NCI-H1417 (cell line): ENCODE measurements at regions not wholly inside any gene's neighbourhood (a gene's known extent, or its start where the extent isn't known, plus 50 kb on each side); places are given as distances from the start of the nearest gene placed in this dataset.

Experiments
- DNase-seq, 3 experiments: peaks; one replicate each; lab custom pipeline; 2025; lab: John Stamatoyannopoulos, UW

GRCh38 chr4:121226362-121226761, 62.2 kb upstream of the TNIP3 start:
- DNase-seq: peak in 1 of 3 experiments; percentile 34

GRCh38 chr4:121221608-121222007, 57.5 kb upstream of the TNIP3 start:
- DNase-seq: peak in 1 of 3 experiments; percentile 20

- DNase-seq: no peak
Observed at GRCh38 chr4:121221201-121221600, 57.1 kb upstream of the TNIP3 start.

- DNase-seq: peak in 1 of 3 experiments; percentile 23
Observed at GRCh38 chr4:121220698-121221097, 56.6 kb upstream of the TNIP3 start.

- DNase-seq: no peak
Observed at GRCh38 chr4:121219227-121219626, 55.1 kb upstream of the TNIP3 start.

- DNase-seq: no peak
Observed at GRCh38 chr4:121217351-121217750, 53.2 kb upstream of the TNIP3 start.

- DNase-seq: no peak
Observed at GRCh38 chr4:121216461-121216860, 52.3 kb upstream of the TNIP3 start.

- DNase-seq: no peak
Observed at GRCh38 chr4:121213940-121214339, 49.8 kb upstream of the TNIP3 start.
